Kidney capillary endothelial cell (primary cell): ENCODE measurements at regions not wholly inside any gene's neighbourhood (a gene's known extent, or its start where the extent isn't known, plus 50 kb on each side); places are given as distances from the start of the nearest gene placed in this dataset.
A peak's percentile ranks its signal among the peaks of the same experiment; 100 is the strongest.

Experiments used
- DNase-seq: peaks from one replicate; pipeline ENCODE4 v3.0.0-alpha.2; 2018; ENCODE audit warnings: low spot score

- peak; percentile 42 for DNase-seq
Observed at GRCh38 chr1:165073185-165074007, 283.1 kb downstream of the LMX1A start.

DNA sequence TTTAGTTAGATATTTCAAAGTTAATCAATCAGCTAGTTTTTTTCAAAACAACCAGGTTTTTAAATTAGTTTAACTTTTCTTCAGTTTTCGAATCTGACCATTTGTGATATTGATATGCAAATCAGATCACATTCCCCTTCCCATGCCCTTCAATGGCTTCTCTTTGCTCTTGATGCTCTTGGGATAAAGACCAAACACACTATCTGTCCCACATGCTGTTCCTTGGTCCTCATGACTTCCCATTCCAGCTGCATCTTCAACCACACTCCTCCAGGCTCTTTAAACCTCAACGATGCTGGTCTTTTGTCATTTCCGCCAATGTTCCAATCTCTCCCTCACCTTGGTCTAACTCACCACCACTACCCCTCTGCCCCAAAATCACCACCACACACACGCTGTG is 285.8 kb downstream of the LMX1A start:
- no peak for DNase-seq

DNA sequence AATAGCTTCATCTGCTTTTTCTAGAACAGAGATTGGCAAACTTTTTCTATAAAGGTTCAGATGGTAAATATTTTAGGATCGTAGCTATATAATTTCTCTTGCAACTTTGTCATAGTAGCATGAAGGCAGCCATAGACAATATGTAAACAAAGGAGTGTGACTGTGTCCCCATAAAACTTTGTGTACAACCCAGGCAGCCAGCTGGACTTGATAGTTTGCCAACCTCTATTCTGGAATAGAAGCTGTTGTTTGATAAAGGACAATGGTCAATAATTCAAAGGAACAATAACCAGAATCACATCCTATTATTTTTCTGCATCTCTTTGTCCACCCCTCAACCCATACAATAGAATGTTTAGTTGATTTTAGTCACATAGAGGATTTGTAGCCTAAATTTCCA is 286.7 kb downstream of the LMX1A start:
- DNase-seq: no peak

GRCh38 chr1:165068741-165069140 is 287.8 kb downstream of the LMX1A start:
- DNase-seq: no peak

DNA sequence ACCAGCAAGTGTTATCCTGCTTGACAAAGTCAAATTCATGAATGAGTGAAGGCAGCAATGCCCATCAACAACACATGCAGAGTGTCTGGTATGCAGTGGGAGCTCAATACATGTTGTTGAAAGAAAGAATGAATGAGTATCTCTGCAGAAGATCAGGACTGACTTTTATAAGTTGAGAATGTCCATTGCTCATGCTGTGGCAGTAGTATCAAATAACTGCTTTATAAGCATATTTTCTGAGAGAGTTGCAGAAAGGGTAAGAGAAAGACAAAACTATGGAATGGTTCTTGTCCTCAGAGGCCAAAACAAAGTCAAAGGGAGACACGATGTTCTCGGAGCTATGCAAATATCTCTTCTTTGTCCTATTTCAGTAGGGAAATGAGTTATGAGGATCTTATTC is 288.7 kb downstream of the LMX1A start:
- no peak for DNase-seq

DNA sequence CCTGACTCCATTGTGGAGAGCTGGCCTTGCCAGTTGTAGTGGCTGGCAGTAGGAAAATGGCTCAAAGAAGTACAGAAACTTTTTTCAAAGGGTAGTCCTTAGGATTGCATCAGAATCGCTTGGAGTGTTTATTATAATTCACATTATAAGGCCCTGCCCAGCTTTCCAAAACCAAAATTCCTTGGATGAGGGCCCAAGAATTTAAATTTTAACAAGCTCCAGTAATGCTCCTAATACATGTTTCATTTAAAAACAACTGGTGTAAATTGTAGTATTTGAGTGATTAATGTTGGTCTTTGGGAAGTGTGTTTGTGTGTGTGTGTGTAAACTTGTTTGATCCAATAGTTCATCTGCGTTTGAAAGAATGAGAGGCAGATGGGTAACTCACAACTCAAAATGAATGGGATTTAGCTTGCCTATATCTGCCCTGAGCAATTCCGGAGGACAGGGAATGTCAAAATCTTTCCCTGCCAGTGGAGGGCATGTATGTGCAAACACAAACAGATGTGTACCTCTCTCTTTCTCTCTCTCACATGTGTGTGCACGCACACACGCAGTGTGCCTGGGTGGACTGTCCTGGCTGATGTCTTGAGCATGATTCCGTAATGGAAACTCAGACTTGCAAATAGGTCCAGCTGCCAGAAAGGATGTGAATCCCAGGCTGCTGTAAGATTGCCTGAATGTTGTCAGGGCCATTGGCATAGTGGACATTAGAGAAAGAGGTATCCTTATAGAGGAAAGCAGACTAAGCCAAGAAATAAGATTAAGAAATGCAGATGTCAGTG is 293.1 kb downstream of the LMX1A start:
- no peak for DNase-seq

GRCh38 chr1:165062346-165062745 is 294.2 kb downstream of the LMX1A start:
- no peak for DNase-seq

DNA sequence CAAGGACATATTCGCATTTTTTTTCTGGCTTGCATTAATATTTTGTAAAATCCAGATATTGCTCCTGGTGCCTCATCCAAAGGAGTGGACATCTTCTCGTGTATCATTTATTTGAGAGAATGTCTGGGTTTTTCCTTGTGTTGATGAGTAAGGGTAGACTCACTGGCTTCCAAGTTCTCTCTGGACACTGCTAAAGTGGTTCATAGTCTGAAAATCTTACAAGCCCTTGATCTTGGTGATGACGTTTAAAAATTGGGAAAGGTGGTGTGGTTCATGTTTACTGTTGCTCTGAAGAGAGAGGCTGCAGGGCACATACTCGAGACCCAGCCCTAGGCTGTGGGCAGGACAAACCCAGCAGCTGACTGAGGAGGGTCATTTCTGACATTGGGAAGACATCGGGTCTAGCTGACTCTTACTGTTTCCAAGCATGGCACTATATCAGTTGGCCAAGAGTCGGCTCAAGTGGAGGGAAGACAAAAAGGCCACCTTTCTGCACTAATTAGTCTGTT is 296.2 kb downstream of the LMX1A start:
- DNase-seq: no peak

- no peak for DNase-seq
Observed at GRCh38 chr1:165057956-165058355, 298.6 kb downstream of the LMX1A start.

DNA sequence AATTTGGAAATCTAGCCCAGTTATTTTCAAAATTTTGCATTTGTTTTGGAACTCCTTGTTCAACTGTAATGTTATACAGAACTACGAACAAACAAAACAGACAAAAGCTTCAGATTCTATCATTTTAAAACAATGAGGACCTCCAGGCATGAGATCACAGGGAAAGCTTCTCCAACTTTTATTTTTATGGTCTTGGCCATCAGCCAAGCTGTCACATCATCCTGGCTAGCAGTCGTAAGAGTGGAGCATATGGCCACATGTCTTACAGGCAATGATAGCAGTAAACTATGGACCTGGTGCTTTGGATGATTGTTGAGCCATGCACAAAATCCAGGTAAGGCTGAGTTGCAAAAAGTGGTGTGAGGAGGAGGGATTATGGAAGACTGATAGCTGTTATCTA is 299.6 kb downstream of the LMX1A start:
- DNase-seq: no peak

GRCh38 chr1:165055581-165055980 is 300.9 kb downstream of the LMX1A start:
- DNase-seq: no peak

- DNase-seq: no peak
Observed at GRCh38 chr1:165054627-165055026, 301.9 kb downstream of the LMX1A start.

- no peak for DNase-seq
Observed at GRCh38 chr1:165053351-165053750, 303.2 kb downstream of the LMX1A start.

- no peak for DNase-seq
Observed at GRCh38 chr1:165052936-165053335, 303.6 kb downstream of the LMX1A start.

- DNase-seq: no peak
Observed at GRCh38 chr1:165052431-165052830, 304.1 kb downstream of the LMX1A start.

DNA sequence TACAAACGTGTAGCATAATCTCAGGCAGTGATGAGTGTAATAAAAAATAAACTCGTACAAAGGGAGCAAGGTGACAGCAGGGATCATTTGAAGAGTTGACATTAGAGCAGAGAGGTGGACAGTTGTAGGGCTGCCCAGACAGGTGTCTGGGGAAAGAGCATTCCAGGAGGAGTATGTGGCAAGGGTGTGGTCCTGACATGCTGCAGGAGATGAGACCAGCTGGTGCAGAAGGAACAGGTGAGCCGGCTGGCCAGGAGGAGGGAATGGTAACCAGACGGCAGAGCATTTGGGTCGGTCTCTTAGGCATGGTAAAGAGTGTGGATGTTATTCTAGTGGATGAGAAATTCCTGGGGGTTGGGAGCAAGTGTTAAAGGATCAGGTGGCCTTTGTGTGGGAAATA is 306.3 kb downstream of the LMX1A start:
- DNase-seq: no peak

- DNase-seq: no peak
Observed at GRCh38 chr1:165047994-165048393, 308.5 kb downstream of the LMX1A start.

- no peak for DNase-seq
Observed at GRCh38 chr1:165045902-165046301, 310.6 kb downstream of the LMX1A start.

DNA sequence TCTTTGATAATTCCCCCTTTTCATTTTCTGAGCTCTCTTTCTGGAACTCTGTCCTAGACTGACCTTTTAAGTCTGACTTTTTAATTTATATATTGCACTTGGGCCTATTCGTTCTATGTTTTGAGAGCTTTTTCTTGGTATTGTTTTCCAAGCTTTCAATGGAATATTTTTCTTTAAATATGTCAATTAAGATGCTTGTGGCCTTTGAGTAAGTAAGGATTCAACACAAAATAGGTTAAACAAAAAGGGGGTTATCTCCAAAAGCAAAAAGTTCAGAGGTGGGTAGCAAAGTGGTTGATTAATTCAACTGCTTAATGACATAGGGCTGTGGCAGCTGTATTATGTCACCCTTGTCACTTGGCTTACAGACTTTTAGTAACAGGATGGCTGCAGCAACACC is 315.9 kb downstream of the LMX1A start:
- DNase-seq: no peak

- no peak for DNase-seq
Observed at GRCh38 chr1:165039996-165040395, 316.5 kb downstream of the LMX1A start.

GRCh38 chr1:165036403-165036802 is 320.1 kb downstream of the LMX1A start:
- DNase-seq: no peak

GRCh38 chr1:165034136-165034809 is 322.2 kb downstream of the LMX1A start:
- DNase-seq: no peak

DNA sequence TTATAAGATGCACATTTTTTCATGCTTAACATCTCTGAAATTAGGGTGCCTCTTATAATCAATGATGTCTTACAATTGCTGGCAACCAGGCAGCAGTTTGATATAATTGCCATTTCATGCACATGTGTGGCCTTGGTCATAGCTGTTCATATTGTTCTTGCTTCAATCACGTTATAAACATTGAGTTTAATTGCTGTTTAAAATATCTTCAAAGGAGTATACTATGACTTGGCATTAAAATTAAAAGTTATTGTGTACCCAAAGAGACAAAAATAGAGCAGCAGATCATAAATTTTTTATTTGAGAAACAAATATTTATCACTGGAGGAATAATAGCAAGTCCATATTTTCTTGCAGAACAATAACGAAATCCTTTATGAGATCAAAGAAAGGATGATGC is 325.5 kb downstream of the LMX1A start:
- no peak for DNase-seq
